GM18868 (cell line): ENCODE measurements at regions not wholly inside any gene's neighbourhood (a gene's known extent, or its start where the extent isn't known, plus 50 kb on each side); places are given as distances from the start of the nearest gene placed in this dataset.
"Not testable (repeated sequence)": the region's sequence is repeated elsewhere in the genome, so short reads cannot be mapped to it uniquely, and the experiment has no call there.

ENCODE experiments used
- ATAC-seq: cut with Tn5 transposase; IDR thresholded peaks from one replicate; pipeline ENCODE4 v1.9.1; 2021; ENCODE audit warnings: mild to moderate bottlenecking, moderate library complexity; ENCODE audit not compliant: unreplicated experiment

DNA sequence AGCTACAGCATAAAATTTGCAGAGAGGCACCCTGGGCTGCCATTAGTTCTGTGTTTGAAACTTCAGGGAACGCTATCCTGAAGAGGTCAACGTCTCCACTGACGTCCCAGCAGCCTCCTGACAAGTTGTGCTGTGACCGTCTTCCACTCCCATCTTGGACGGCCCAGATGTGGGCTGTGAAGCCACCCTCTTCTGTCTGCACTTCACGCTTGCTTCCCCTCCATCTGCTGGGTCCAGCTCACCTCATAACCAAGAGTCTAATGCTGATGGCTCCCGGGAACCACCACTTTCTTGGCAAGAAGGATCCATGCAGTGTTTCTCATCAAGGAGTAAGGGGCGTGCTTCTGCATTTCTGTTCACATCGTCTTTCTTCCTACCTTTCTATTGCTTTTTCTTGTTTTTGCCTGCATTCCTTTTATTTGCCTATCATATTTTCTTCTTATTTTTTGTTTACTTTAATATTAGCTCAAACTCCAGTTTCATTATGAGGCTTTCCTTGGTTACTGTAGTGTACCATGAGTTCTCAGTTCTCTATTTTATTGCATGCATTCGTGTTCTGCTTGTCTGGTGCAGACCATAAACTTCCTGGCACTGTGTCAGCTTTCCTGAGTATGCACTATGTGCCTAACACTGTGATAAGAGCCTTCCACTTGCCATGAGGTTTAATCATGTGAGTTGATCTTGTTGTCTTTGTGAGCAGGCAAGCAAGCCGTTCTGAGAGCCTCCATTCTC is 631.8 kb upstream of the RAB6C start:
- ATAC-seq, result peak; percentile 100

DNA sequence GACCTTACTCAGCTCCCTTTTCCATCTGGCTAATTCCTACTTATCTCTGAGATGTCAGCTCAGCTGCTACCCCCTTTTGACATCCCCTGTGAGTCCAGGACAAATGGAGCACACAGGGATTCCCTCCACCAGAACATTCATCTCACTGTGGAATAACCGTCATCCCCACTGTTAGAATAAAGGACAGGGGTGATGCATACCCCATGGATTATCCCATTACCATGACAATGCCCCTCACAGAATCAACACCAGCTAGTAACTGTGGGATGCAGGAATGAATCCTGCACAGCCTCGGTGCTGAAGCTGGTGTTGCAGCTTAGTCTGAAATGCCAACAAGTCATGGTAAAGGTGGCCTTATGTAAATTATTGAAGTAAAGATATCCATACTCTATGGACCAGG is 624.8 kb upstream of the RAB6C start:
- ATAC-seq, result no peak

DNA sequence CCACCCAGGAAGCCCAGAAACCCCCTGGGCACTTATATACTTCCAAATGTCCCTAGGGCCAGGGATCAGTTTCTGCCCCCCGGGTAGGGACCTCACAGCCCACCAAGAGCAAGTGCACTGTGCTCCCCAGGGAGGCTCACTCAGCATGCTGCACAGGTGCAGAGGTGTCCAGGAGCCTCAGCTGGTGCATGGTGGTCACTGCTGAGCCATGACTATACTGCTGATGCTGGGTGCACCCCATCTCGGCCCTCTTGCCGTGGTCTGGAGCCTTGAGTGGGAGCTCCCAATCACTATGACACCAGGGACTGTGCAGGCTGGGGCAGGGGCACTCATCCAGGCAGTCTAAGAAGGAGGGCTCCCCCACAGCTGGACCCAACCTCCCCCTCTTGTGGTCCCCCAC is 617.8 kb upstream of the RAB6C start:
- ATAC-seq, result no peak

DNA sequence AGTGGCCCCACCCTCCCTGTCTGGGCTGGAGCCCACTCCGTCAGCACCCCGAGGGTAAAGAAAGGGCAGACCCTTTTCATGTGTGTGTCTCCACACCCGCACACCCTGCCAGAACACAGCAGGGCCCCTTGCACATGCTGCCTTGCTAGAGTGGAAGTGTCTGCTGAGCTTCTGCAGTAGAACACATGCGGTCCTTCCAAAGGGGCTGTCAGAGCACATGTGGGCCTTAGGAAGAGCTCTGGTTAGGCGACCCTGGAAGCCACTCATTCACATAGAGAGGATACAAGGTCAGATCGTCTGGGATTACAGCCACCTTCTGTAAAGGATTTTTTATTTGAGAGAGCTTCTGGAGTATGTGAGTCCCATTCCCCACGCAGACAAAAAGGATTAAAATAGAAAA is 613.2 kb upstream of the RAB6C start:
- no peak for ATAC-seq

DNA sequence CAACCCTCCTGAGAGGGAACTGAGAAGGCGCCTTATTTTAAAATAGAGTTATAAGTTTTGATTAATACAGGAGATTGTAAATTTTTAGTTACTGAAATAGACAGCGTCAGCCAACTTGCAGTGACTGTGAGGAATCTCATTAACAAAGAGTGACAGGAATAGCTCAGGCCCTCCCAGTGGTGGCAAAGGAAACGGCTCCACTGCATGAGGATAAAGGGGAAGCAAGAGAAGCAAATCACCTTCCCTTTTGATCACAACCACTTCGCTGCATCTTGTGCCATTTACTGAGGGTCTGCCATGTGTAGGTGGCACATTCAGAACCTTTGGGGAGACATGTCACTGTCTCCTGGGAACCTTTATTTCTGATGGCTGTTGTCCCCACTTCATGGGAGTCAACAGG is 612.4 kb upstream of the RAB6C start:
- ATAC-seq, result no peak

DNA sequence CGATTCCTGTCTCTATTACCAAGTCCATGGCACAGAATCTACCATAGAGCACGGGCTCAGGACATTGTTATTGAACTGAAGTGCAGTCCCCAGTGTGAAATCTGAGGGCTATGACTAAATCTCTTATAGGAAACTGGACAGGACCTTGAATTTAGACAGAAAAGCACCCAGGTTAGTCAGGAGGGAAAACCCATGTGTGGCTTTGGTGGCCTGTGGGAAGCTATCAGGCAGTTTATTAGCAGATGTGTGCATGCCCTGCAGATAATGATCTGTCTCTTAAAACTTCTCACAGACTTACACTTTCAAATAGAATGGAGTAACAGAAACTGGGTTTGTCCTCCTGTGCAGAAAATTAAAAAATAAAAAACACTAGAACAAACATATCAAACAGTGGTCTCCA is 610.0 kb upstream of the RAB6C start:
- ATAC-seq, result peak; percentile 92

DNA sequence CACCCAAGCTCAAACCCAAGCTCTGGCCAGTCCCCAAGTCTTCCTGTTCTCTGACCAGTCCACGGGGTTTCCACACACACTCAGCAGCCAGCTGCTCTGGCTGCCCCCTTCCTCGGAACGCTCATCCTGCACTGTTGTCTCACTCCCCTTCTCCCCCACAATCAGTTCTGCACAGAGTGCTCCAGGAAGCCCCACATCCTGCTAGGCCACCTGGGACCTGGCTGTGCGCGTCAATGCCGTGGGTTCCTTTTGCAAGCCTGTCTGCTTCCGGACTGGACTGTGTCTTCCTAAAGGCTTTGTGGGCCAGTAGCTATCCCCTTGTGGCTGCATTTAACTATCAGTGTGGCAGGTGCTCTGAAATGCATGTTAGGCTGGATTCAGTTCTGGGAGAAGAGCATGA is 605.0 kb upstream of the RAB6C start:
- no peak for ATAC-seq

DNA sequence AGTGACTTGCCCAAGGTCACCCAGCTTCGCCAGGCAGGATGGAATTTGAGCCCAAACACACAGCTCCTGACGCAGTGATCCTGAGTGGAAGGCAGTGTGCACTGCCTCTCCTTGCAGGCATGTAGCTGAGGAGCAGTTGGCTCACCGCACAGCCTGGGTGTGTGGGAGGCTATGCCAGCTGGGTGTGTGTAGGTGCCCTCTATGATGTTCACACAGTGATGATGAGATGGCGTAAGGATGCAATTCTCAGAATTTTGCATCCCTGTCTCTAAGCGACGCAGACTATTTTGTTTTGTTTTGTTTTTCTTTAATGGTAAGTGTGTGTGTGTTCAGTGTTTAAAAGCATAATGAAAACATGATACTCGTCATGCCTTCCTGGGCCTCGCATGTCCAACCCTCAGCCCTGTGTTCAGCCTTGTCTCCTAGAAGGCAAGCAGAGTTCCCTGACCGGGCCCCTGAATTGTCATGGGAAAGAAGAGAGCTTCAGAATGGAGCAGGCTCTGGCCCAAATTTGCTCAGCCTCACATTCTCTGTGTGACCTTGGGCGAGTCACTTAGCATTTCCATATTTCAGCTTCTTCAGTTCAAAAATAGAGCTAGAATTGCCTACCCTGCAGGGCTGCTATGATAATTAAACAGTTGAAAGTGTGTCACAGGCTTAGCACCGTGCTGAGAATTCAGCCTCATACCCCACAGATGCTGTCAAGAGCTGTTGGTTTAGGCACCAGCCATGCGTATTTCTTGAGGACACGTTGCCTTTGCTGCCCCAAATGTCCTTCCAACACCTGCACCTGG is 603.6 kb upstream of the RAB6C start:
- ATAC-seq, result no peak

DNA sequence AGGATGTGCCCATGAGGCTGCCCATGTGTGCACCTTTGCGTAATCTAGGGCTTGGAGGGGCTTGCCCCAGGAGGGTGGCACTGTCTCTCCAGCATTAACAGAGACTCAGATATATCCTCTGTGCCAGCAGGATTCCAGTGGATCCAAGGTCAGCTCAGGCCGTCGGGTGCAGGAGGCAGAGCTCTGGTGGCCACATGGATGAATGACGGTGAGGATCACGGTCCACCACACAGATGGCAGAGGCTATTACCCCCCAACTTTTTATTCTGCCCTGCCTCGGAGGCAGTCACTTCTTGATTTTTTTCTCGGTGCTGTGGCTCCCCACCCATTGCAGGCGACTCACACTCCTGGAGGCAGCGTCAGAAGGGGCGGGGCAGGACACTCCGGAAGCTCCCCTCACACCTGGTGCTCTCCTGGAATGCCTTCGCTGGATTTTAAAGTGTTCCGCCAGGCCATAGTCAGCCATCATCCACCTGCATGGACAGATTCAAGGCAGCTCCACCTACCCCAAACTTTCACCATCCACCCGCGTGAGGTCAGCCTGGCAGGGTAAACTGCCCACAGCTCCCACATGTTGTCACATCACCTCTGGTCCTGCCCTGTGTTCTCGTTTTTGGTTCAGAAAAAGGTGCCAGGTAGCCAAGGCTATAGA is 602.9 kb upstream of the RAB6C start:
- ATAC-seq, result no peak

DNA sequence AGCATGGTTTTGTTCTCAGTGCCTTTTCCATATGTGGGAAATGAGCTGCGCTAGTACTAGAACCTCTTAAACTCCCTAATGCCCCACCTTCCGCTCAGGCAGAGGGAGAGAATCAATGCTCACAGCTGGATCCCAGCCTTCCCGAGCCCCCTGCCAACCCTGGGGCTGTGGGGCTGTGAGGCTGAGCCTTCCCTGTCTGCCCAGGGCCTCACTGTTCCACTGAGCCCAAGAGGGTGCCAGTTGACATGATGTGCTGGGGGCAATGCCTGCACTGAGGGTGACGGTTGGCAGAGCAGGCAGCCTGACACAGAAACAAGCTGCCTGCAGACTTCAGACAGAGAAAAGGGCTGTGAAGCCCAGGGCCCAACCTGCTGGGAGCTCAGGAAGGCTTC is 602.4 kb upstream of the RAB6C start:
- no peak for ATAC-seq

DNA sequence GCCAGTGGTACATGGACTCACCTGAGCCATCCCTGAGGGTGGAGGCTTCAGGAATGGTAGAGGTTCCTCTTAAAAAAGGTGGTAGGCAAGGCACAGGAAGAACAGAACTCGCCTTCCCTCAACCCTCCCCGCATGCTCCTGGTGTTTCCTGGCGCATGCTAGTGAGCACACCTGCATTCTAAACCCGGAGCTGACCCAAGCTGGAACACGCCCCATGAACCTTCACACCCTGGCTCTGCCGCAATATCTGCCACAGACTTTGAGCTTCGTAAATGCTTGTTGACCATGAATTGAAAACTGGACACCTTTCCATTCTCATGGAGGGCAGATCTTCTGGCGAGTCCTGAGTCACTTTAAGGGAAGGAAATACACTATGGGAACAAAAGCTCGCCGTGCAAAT is 601.3 kb upstream of the RAB6C start:
- ATAC-seq, result no peak

DNA sequence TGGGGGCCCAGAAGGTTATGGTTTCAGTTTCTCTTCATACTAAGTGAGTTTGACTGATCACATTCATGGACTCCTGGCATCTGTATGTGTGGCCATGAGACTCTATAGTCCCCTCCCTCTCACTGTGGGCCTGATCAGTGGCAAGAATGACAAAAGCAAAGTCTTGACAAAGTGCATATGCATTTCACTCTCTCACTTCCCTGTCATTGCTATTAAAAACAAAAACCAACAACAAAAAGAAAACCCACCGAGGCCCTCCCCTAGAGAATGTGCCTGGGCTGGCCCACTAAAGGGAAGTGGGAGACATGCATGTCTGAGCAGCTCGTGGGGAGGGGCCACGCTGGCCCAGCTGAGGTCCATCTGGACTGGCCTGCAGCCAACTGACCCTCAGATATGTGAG is 600.1 kb upstream of the RAB6C start:
- ATAC-seq, result peak; percentile 80

DNA sequence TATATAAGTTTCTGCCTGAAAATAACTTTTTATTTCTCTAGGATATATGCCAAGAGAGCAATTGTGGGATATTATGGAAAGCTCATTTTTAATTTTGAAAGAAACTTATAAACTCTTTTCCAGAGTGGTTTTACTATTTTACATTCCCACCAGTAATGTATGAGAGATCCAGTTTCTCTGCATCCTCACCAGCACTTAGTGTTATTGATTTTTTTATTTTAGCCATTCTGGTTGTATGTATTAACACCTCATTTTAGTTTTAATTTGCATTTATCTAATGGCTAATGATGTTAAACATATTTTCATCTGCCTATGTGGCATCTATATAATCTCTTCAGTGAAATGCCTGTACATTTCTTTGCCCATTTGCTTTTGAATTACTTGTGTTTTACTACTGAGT is 597.7 kb upstream of the RAB6C start:
- ATAC-seq, result no peak

DNA sequence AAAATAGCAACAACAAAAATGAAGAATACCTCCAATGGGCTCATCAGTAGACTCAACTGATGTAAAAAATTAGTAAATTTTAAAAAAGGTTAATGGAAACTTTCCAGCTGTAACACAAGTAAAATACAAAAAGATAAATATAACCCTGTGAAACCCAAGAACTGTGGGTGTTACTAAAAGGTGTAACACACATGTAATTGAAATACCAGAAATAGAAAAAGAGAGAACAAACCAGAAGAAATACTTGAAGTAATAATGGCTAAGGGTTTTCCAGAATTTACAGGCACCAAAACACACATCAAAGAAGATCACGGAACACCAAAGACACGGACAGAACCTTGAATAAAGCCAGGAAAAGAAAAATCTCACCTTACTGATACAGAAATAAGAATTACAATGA is 590.6 kb upstream of the RAB6C start:
- no peak for ATAC-seq

DNA sequence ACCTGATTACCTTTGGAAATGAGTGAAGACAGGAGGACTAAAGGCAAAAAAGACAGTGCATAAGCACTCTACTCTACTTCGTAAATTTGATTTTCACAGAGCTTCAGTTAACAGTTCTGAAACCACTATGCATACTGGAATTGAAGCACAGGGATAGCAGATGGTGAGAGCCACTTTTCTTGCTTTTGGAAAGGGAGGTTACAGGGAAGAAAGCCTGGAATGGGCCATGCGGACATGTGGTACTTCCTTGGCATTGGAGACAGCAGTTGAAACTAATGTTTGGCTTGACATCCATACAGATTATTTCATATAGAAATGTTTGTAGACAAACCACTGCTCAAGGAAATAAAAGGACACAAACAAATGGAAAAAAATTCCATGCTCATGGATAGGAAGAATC is 585.6 kb upstream of the RAB6C start:
- ATAC-seq, result no peak

DNA sequence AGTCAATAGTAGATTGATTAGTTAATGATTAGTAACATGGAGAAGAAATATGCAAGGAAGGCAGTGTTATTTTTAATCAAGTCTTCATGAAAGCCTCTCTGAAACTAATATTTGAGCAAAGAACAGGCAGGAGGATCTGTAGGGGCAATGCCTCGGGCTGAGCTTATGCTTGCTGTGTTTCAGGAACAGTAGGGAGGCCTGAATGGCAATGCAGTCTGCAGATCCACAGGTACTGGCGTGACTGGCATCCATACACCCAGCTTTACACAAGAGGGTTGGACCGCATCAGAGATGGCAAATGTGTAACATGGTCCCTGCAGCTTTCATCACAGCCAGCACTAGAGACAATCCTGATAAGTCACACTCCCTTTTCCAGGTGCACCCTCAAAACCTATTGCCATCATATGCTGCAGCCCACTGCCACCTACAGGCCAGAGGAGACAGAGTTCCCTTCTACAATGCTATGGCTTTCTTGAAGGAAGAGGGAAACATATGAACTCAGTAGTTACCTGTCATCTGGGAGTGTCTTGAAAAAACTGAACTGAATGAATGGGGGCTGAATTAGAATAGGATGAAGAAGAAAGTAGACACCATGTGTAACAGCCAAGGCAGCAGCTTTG is 582.4 kb upstream of the RAB6C start:
- ATAC-seq, result peak; percentile 86

DNA sequence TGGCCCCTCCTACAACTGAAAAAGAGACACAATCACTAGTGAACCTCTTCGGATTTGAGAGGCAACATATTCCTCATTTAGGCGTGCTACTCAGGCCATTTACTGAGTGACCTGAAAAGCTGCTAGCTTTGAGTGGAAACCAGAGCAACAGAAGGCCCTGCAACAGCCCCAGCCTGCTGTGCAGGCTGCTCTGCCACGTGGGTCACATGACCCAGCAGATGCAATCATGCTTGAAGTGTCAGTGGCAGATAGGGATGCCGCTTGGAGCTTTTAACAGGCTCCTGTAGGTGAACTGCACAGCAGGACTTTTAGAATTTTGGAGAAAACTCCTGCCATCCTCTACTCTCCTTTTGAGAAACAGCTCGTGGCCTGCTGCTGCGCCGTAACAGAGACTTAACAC is 578.6 kb upstream of the RAB6C start:
- ATAC-seq, result no peak

DNA sequence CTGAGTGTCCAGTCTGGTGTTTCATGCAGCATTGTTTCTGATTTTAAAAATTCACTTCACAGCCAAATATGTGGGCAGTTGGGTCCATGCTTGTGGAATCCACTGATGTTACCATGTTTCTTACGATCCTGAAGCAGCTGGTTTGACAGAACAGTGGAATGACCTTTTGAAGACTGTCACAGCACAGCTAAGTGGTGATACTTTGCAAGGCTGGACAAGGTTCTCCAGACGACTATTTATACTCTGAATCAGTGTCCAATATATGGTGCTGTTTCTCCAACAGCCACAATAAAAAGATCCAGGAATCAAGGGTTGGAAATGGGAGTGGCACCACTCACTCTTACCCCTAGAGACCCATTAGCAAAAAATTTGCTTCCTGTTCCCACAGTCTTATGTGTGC is 577.4 kb upstream of the RAB6C start:
- ATAC-seq, result no peak

DNA sequence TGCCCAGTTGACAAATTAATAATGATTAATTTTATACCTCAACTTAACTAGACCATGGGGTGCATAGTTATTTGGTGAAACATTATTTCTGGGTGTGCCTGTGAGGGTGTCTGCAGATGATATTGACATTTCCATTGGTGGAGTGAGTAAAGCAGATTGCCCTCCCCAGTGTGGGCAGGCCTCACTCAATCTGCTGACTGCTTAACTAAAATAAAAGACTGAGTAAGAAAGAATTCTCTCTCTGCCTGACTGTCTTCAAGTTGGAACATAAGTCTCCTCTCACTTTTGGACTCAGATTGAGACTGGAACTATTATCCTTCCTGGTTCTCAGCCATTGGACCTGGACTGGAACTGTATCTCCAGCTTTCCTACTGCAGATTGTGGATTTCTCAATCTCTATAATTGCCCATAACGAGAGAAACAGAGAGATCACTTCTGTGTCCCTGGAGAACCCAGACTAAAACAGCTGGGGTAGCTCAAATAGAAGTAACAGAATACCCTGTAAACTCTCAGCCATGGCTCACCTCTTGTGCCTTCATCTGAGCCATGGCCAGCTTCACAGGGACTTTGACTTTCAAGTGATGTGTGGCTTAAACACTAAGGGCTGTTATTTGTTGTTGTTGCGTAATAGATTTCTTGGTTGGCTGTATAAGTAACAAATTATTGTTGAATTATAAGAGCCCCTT is 575.3 kb upstream of the RAB6C start:
- ATAC-seq, result no peak

DNA sequence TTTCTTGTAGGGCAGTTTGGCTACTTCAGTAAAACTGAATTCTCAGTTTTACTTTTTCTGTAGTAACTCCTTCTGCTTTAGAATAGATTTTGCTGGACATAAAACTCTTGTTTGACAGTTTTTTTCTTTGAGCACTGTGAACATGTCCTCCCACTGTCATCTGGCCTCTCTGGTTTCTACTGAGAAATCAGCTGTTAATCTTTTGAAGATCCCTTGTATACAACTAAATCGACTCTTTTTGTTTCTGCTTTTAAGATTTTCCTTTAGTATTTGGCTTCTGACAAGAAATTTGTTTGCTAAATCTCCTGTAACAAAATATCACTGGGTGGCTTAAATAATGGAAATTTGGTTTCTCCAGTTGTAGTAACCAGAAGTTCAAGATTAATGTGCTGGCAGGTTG is 570.9 kb upstream of the RAB6C start:
- no peak for ATAC-seq

DNA sequence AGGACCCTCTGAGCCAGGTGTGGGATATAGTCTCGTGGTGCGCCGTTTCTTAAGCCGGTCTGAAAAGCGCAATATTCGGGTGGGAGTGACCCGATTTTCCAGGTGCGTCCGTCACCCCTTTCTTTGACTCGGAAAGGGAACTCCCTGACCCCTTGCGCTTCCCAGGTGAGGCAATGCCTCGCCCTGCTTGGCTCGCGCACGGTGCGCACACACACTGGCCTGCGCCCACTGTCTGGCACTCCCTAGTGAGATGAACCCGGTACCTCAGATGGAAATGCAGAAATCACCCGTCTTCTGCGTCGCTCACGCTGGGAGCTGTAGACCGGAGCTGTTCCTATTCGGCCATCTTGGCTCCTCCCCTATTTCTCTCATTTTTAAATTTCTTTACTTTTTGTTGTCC is 562.4 kb upstream of the RAB6C start:
- not testable (repeated sequence) for ATAC-seq
